ENCODE measurements at regions not wholly inside any gene's neighbourhood (a gene's known extent, or its start where the extent isn't known, plus 50 kb on each side); places are given as distances from the start of the nearest gene placed in this dataset.

- Histone ChIP-seq H3K4me1 (no peaks in the 10 kb centered on the region), H3K27me3 (no peaks in the 10 kb centered on the region), H3K27ac (no peak overlapping the region), H3K4me3 (no peak overlapping the region), H3K36me3 (no peaks in the 10 kb centered on the region), H3K9me3 (no peaks in the 10 kb centered on the region)
- no peak for TF ChIP-seq EP300 (IDR thresholded peaks at IDR 0.05)
- TF ChIP-seq POLR2A (IDR thresholded peaks at IDR 0.05) = no peak
- TF ChIP-seq, protein P1, sequence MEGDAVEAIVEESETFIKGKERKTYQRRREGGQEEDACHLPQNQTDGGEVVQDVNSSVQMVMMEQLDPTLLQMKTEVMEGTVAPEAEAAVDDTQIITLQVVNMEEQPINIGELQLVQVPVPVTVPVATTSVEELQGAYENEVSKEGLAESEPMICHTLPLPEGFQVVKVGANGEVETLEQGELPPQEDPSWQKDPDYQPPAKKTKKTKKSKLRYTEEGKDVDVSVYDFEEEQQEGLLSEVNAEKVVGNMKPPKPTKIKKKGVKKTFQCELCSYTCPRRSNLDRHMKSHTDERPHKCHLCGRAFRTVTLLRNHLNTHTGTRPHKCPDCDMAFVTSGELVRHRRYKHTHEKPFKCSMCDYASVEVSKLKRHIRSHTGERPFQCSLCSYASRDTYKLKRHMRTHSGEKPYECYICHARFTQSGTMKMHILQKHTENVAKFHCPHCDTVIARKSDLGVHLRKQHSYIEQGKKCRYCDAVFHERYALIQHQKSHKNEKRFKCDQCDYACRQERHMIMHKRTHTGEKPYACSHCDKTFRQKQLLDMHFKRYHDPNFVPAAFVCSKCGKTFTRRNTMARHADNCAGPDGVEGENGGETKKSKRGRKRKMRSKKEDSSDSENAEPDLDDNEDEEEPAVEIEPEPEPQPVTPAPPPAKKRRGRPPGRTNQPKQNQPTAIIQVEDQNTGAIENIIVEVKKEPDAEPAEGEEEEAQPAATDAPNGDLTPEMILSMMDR (IDR thresholded peaks at IDR 0.05) = no peak
- no peak for TF ChIP-seq POLR2AphosphoS5 (IDR thresholded peaks at IDR 0.05)
- WGBS, 2 donors (ENCODE audit: low coverage in 1 of 2) = 57 to 80% methylated on average over 1 of the region's 1 CpG
- no peak for ATAC-seq
Measured at GRCh38 chr3:80682951-80683350, 915.2 kb upstream of the ROBO1 start.

DNA sequence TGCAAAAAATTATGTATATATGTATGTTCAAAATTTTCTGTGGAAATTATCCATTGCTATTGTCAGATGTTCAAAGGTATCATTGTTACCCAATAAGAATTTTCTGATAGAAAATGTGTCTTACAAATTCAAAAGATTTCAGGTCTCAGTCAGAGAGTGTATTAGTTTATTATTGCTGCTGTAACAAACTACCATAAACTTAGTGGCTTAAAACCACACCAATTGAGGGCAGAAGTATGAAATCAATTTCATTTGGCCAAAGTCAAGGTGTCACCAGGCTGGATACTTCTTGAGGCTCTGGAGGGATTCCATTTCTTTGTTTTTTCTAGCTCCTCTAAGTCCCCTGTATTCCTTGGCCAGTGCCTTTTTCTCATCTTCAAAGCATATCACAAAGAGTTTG lies 914.4 kb upstream of the ROBO1 start:
- no peak overlapping the region for H3K4me3 ChIP-seq
- no peaks in the 10 kb centered on the region for H3K36me3 ChIP-seq
- H3K9me3 ChIP-seq = no peaks in the 10 kb centered on the region
- TF ChIP-seq EP300 (IDR thresholded peaks at IDR 0.05) = no peak
- TF ChIP-seq, protein P1 (IDR thresholded peaks at IDR 0.05) = no peak
- TF ChIP-seq POLR2AphosphoS5 (IDR thresholded peaks at IDR 0.05) = no peak
- TF ChIP-seq POLR2A (IDR thresholded peaks at IDR 0.05) = no peak
- no peak for ATAC-seq
- H3K27ac ChIP-seq = no peak overlapping the region
- H3K27me3 ChIP-seq = no peaks in the 10 kb centered on the region
- H3K4me1 ChIP-seq = no peaks in the 10 kb centered on the region

- H3K27ac ChIP-seq = no peak overlapping the region
- no peak overlapping the region for H3K4me3 ChIP-seq
- TF ChIP-seq POLR2AphosphoS5 (IDR thresholded peaks at IDR 0.05) (no peak), EP300 (IDR thresholded peaks at IDR 0.05) (no peak), POLR2A (IDR thresholded peaks at IDR 0.05) (no peak)
- TF ChIP-seq, protein P1 (IDR thresholded peaks at IDR 0.05) = no peak
- H3K9me3 ChIP-seq = no peaks in the 10 kb centered on the region
- no peaks in the 10 kb centered on the region for H3K27me3 ChIP-seq
- no peaks in the 10 kb centered on the region for H3K36me3 ChIP-seq
- H3K4me1 ChIP-seq = no peaks in the 10 kb centered on the region
- WGBS, 2 donors (ENCODE audit: low coverage in 1 of 2) = 57% methylated on average over 5 to 6 of the region's 6 CpGs
- no peak for ATAC-seq
Measured at GRCh38 chr3:80677796-80678195, 910.0 kb upstream of the ROBO1 start.

GRCh38 chr3:80676866-80677265 lies 909.1 kb upstream of the ROBO1 start:
- no peak overlapping the region for H3K27ac ChIP-seq
- no peaks in the 10 kb centered on the region for H3K27me3 ChIP-seq
- ATAC-seq = no peak

GRCh38 chr3:80676261-80676660 lies 908.5 kb upstream of the ROBO1 start:
- Histone ChIP-seq H3K4me3 (no peak overlapping the region), H3K27ac (no peak overlapping the region), H3K9me3 (no peaks in the 10 kb centered on the region), H3K4me1 (no peaks in the 10 kb centered on the region), H3K36me3 (no peaks in the 10 kb centered on the region), H3K27me3 (no peaks in the 10 kb centered on the region)
- WGBS, 2 donors (ENCODE audit: low coverage in 1 of 2) = 86 to 87% methylated on average over 2 of the region's 2 CpGs
- no peak for ATAC-seq
- TF ChIP-seq EP300 (IDR thresholded peaks at IDR 0.05) = no peak
- no peak for TF ChIP-seq POLR2AphosphoS5 (IDR thresholded peaks at IDR 0.05)
- TF ChIP-seq, protein P1 (IDR thresholded peaks at IDR 0.05) = no peak
- TF ChIP-seq POLR2A (IDR thresholded peaks at IDR 0.05) = no peak

More at GRCh38 chr3:80676866-80677265, 909.1 kb upstream of the ROBO1 start:
- no peaks in the 10 kb centered on the region for H3K36me3 ChIP-seq
- no peak overlapping the region for H3K4me3 ChIP-seq
- no peaks in the 10 kb centered on the region for H3K9me3 ChIP-seq
- H3K4me1 ChIP-seq = no peaks in the 10 kb centered on the region
- TF ChIP-seq, protein P1 (IDR thresholded peaks at IDR 0.05) = no peak
- TF ChIP-seq POLR2AphosphoS5 (IDR thresholded peaks at IDR 0.05) (no peak), EP300 (IDR thresholded peaks at IDR 0.05) (no peak), POLR2A (IDR thresholded peaks at IDR 0.05) (no peak)

Measured in gastroesophageal sphincter (tissue), 4 donors.